IMR-90 (cell line): ENCODE measurements at regions not wholly inside any gene's neighbourhood (a gene's known extent, or its start where the extent isn't known, plus 50 kb on each side); places are given as distances from the start of the nearest gene placed in this dataset.

ENCODE experiments used
- ATAC-seq: fragments of 200-7000 bp; cut with Tn5 transposase; 2 replicates; pipeline ENCODE4 v1.9.1; 2020; ENCODE audit warnings: low read depth, mild to moderate bottlenecking, moderate library complexity
- BruUV-seq: library from RNA; stranded (reverse); fragments of 400-500 nt; replicated peaks from 2 replicates; lab custom pipeline; 2021; lab: Mats Ljungman, UMichigan
- CTCF ChIA-PET: fragments of 300-600 bp; formaldehyde crosslinking; extraction: SDS; loops from one replicate; lab custom pipeline; 2021; ENCODE audit warnings: antibody characterized with exemption; lab: Yijun Ruan, JAX
- POLR2A ChIA-PET: fragments of 300-600 bp; sonication (Branson Sonifier 250); formaldehyde crosslinking; loops from one replicate; lab custom pipeline; 2022; ENCODE audit warnings: antibody characterized with exemption; ENCODE audit not compliant: unreplicated experiment; lab: Charles Lee
- DNase-seq: peaks from one replicate; pipeline ENCODE4 v3.0.0; 2013
- H2AFZ ChIP-seq: replicated peaks from 2 replicates; pipeline ENCODE3; 2013; ENCODE audit warnings: low read length, mild to moderate bottlenecking; ENCODE audit not compliant: poor library complexity
- H2AK5ac ChIP-seq: 2 replicates; pipeline ENCODE4 v1.6.1; 2013; ENCODE audit warnings: low read depth, low read length, inconsistent platforms
- H2AK9ac ChIP-seq: replicated peaks from 2 replicates; pipeline ENCODE3; 2013; ENCODE audit warnings: mild to moderate bottlenecking, low read depth, low read length, moderate library complexity; ENCODE audit not compliant: poor library complexity
- H2BK120ac ChIP-seq: 2 replicates; pipeline ENCODE4 v1.6.1; 2013; ENCODE audit warnings: low read depth, low read length, inconsistent platforms
- H2BK15ac ChIP-seq: 3 replicates; pipeline ENCODE4 v1.6.1; 2013; ENCODE audit warnings: low read depth, low read length, inconsistent platforms
- H2BK20ac ChIP-seq: 2 replicates; pipeline ENCODE4 v1.6.1; 2013; ENCODE audit warnings: low read depth, mild to moderate bottlenecking, inconsistent platforms, low read length, moderate library complexity
- H2BK5ac ChIP-seq: 2 replicates; pipeline ENCODE4 v1.6.1; 2013; ENCODE audit warnings: mild to moderate bottlenecking, low read depth, low read length, inconsistent platforms; ENCODE audit not compliant: poor library complexity, severe bottlenecking
- H3K14ac ChIP-seq: replicated peaks from 2 replicates; pipeline ENCODE4 v1.6.1; 2013; ENCODE audit warnings: low read depth, low read length, inconsistent platforms
- H3K18ac ChIP-seq: 2 replicates; pipeline ENCODE4 v1.6.1; 2013; ENCODE audit warnings: low read depth, low read length, control low read depth
- H3K23ac ChIP-seq: 2 replicates; pipeline ENCODE4 v1.6.1; 2013; ENCODE audit warnings: low read depth, low read length, inconsistent platforms
- H3K27ac ChIP-seq: 2 replicates; pipeline ENCODE4 v1.5.1; 2013; ENCODE audit warnings: mild to moderate bottlenecking, control low read depth, low read length; ENCODE audit not compliant: insufficient read depth
- H3K27me3 ChIP-seq: 2 replicates; pipeline ENCODE4 v1.6.1; 2013; ENCODE audit warnings: low read length; ENCODE audit not compliant: control insufficient read depth, insufficient read depth
- H3K36me3 ChIP-seq: 2 replicates; pipeline ENCODE4 v1.6.1; 2013; ENCODE audit warnings: low read length, mixed read lengths; ENCODE audit not compliant: control insufficient read depth, insufficient read depth
- H3K4ac ChIP-seq: 2 replicates; pipeline ENCODE4 v1.6.1; 2013; ENCODE audit warnings: low read depth, low read length, inconsistent platforms
- H3K4me1 ChIP-seq: 2 replicates; pipeline ENCODE4 v1.6.1; 2013; ENCODE audit warnings: low read length, mixed read lengths; ENCODE audit not compliant: control insufficient read depth, insufficient read depth
- H3K4me2 ChIP-seq: 2 replicates; pipeline ENCODE4 v1.6.1; 2013; ENCODE audit warnings: low read depth, mild to moderate bottlenecking, control low read depth, low read length, moderate library complexity
- H3K4me3 ChIP-seq: 2 replicates; pipeline ENCODE4 v1.5.1; 2013; ENCODE audit warnings: low read depth, mild to moderate bottlenecking, control low read depth, low read length, moderate library complexity; ENCODE audit not compliant: insufficient read depth
- H3K56ac ChIP-seq: 2 replicates; pipeline ENCODE4 v1.6.1; 2013; ENCODE audit warnings: low read length, inconsistent platforms; ENCODE audit not compliant: insufficient read depth; ENCODE audit errors: extremely low read depth
- H3K79me1 ChIP-seq, 2 experiments: 2 replicates each; pipeline ENCODE4 v1.6.1; 2013; ENCODE audit warnings: low read length in 2 of 2, inconsistent platforms in 1 of 2, low read depth in 1 of 2
- H3K9ac ChIP-seq: 2 replicates; pipeline ENCODE4 v1.6.1; 2013; ENCODE audit warnings: low read depth, low read length, control low read depth
- H3K9me1 ChIP-seq: 2 replicates; pipeline ENCODE4 v1.6.1; 2013; ENCODE audit warnings: low read length, inconsistent platforms; ENCODE audit not compliant: insufficient read depth
- H3K9me3 ChIP-seq: 2 replicates; pipeline ENCODE4 v1.6.1; 2013; ENCODE audit warnings: low read length; ENCODE audit not compliant: control insufficient read depth, insufficient read depth
- H4K20me1 ChIP-seq: 2 replicates; pipeline ENCODE4 v1.6.1; 2013; ENCODE audit warnings: low read length, inconsistent platforms; ENCODE audit not compliant: insufficient read depth
- H4K5ac ChIP-seq: 2 replicates; pipeline ENCODE4 v1.6.1; 2013; ENCODE audit warnings: mild to moderate bottlenecking, low read depth, low read length, control low read depth
- H4K8ac ChIP-seq, 2 experiments: 2 replicates each; pipeline ENCODE4 v1.6.1; 2013; ENCODE audit warnings: low read depth in 2 of 2, low read length in 2 of 2, control low read depth in 1 of 2, inconsistent platforms in 1 of 2
- H4K91ac ChIP-seq: 2 replicates; pipeline ENCODE4 v1.6.1; 2013; ENCODE audit warnings: low read depth, low read length, inconsistent platforms; ENCODE audit not compliant: insufficient read depth
- CEBPB ChIP-seq: IDR thresholded peaks from 2 replicates; pipeline ENCODE4 v1.6.1; 2012; ENCODE audit warnings: low read depth, low read length, improper control_type of control experiment
- ELK1 ChIP-seq: fragments of 150-350 bp; IDR thresholded peaks from 2 replicates; pipeline ENCODE4 v1.6.1; 2016; ENCODE audit warnings: low read depth, mild to moderate bottlenecking, low read length, moderate library complexity, borderline replicate concordance
- POLR2A ChIP-seq: IDR thresholded peaks from 2 replicates; pipeline ENCODE4 v1.6.1; 2012; ENCODE audit warnings: mild to moderate bottlenecking, low read depth, low read length
- SMC3 ChIP-seq: fragments of 150-350 bp; IDR thresholded peaks from 2 replicates; pipeline ENCODE4 v1.6.1; 2016; ENCODE audit warnings: low read depth, mild to moderate bottlenecking, antibody characterized with exemption, low read length, moderate library complexity
- WGBS, 2 experiments: methylation state at CpG; one replicate each; pipeline versions ENCODE4 v1.1.5 to v1.1.7; 2013; ENCODE audit warnings: missing lambda C conversion rate in 2 of 2; ENCODE audit not compliant: insufficient read length in 1 of 2; ENCODE audit errors: extremely low coverage in 2 of 2; 5-methylcytosine and 5-hydroxymethylcytosine counted together
- dilution Hi-C: fragments of 300-500 bp; cut with HindIII; formaldehyde crosslinking; loops from one replicate; pipeline ENCODE4 v1.14.3; 2018; ENCODE audit warnings: low sequenced_read_pairs; ENCODE audit not compliant: unreplicated experiment
- in situ Hi-C: fragments of 300-500 bp; cut with MboI; formaldehyde crosslinking; loops from 3 replicates; pipeline ENCODE4 v1.14.3; 2019; ENCODE audit warnings: low sequenced_read_pairs, inconsistent platforms, mixed read lengths
- intact Hi-C: fragments of 100-400 bp; cut with micrococcal nuclease; formaldehyde crosslinking; loops from 2 replicates; pipeline ENCODE4 v1.10.0; 2022

- no peaks in the 10 kb centered on the region for H3K9me1 ChIP-seq
- no peak overlapping the region for H2AK9ac ChIP-seq
- intact Hi-C loops = no loop called here
- no peak overlapping the region for H3K27ac ChIP-seq
- H3K56ac ChIP-seq = no peak overlapping the region
- no peak overlapping the region for H3K14ac ChIP-seq
- no peak overlapping the region for H2BK120ac ChIP-seq
- no peak overlapping the region for H3K4me3 ChIP-seq
- no peaks in the 10 kb centered on the region for H3K27me3 ChIP-seq
- H2BK5ac ChIP-seq = no peak overlapping the region
- H3K79me1 ChIP-seq = no peaks in the 10 kb centered on the region
- no peak for DNase-seq
- no peak overlapping the region for H2BK20ac ChIP-seq
- no peaks in the 10 kb centered on the region for H3K36me3 ChIP-seq
- H3K4me1 ChIP-seq = no peaks in the 10 kb centered on the region
- ChIA-PET POLR2A (no interaction called here), CTCF (no interaction called here)
- H3K4me2 ChIP-seq = no peak overlapping the region
- no peaks in the 10 kb centered on the region for H4K20me1 ChIP-seq
- H2AFZ ChIP-seq = no peak overlapping the region
- no peak overlapping the region for H3K9ac ChIP-seq
- H4K5ac ChIP-seq = no peak overlapping the region
- BruUV-seq = no TSS peak
- H4K91ac ChIP-seq = no peak overlapping the region
- H3K4ac ChIP-seq = no peak overlapping the region
- H2AK5ac ChIP-seq = no peak overlapping the region
- dilution Hi-C loops = no loop called here
- H3K23ac ChIP-seq = no peak overlapping the region
- no peaks in the 10 kb centered on the region; the same call in 1 of the 2 replicates for H3K9me3 ChIP-seq
- TF ChIP-seq CEBPB (no peak), POLR2A (no peak), ELK1 (no peak), SMC3 (no peak)
- H3K18ac ChIP-seq = no peak overlapping the region
- no peak for ATAC-seq
- in situ Hi-C loops = no loop called here
- H4K8ac ChIP-seq = no peak overlapping the region
- WGBS, 2 experiments = no CpG with 5 or more reads among the region's 4 CpGs
- H2BK15ac ChIP-seq = no peak overlapping the region
Measured at GRCh38 chr11:114813189-114813718, 134.9 kb downstream of the NXPE2 start.
